Upper lobe of left lung (tissue), 4 donors: ENCODE measurements at regions not wholly inside any gene's neighbourhood (a gene's known extent, or its start where the extent isn't known, plus 50 kb on each side); places are given as distances from the start of the nearest gene placed in this dataset.

Source experiments
- POLR2A ChIP-seq, 4 donors: fragments of 450-650 bp; IDR thresholded peaks; one replicate each; pipeline ENCODE4 v1.5.1; 2016 to 2017; ENCODE audit warnings: antibody characterized with exemption in 4 of 4, mild to moderate bottlenecking in 2 of 4
- POLR2AphosphoS5 ChIP-seq, 2 donors: sonication (generic); formaldehyde crosslinking; IDR thresholded peaks; one replicate each; pipeline ENCODE4 v1.5.1; 2017; ENCODE audit warnings: antibody characterized with exemption in 2 of 2
- TF ChIP-seq, protein P1 (sequence below), 6 experiments: fragments of 450-650 bp in 4 of 6; fragments of 200-600 bp in 2 of 6; sonication (generic) in 2 of 6; IDR thresholded peaks; one replicate each; pipeline ENCODE4 v1.5.1; 2016 to 2019; ENCODE audit warnings: antibody characterized with exemption in 6 of 6

GRCh38 chr2:118584877-118585276, 262.6 kb downstream of the EN1 start:
- TF ChIP-seq, protein P1, sequence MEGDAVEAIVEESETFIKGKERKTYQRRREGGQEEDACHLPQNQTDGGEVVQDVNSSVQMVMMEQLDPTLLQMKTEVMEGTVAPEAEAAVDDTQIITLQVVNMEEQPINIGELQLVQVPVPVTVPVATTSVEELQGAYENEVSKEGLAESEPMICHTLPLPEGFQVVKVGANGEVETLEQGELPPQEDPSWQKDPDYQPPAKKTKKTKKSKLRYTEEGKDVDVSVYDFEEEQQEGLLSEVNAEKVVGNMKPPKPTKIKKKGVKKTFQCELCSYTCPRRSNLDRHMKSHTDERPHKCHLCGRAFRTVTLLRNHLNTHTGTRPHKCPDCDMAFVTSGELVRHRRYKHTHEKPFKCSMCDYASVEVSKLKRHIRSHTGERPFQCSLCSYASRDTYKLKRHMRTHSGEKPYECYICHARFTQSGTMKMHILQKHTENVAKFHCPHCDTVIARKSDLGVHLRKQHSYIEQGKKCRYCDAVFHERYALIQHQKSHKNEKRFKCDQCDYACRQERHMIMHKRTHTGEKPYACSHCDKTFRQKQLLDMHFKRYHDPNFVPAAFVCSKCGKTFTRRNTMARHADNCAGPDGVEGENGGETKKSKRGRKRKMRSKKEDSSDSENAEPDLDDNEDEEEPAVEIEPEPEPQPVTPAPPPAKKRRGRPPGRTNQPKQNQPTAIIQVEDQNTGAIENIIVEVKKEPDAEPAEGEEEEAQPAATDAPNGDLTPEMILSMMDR (IDR thresholded peaks at IDR 0.05) = no peak
- TF ChIP-seq POLR2A (IDR thresholded peaks at IDR 0.05) (no peak), POLR2AphosphoS5 (IDR thresholded peaks at IDR 0.05) (no peak)
